Astrocyte (in vitro differentiated cells and primary cell): ENCODE measurements at regions not wholly inside any gene's neighbourhood (a gene's known extent, or its start where the extent isn't known, plus 50 kb on each side); places are given as distances from the start of the nearest gene placed in this dataset.

Experiments used
- CTCF ChIP-seq: IDR thresholded peaks from 2 replicates; pipeline ENCODE4 v1.5.1; 2011; ENCODE audit warnings: low read depth, mild to moderate bottlenecking, inconsistent platforms, low read length, moderate library complexity; ENCODE audit not compliant: insufficient read depth
- EZH2 ChIP-seq: IDR thresholded peaks from 2 replicates; pipeline ENCODE4 v1.6.1; 2012; ENCODE audit warnings: mild to moderate bottlenecking, low read length, inconsistent platforms; ENCODE audit not compliant: insufficient read depth

- no peak for TF ChIP-seq CTCF
- TF ChIP-seq EZH2: no peak
Observed at GRCh38 chr4:34502086-34502485, 1742.2 kb downstream of the ARAP2 start.
